Activated CD8-positive, alpha-beta T cell treated with anti-CD3 and anti-CD28 coated beads for 36 hours (primary cell): ENCODE measurements at regions not wholly inside any gene's neighbourhood (a gene's known extent, or its start where the extent isn't known, plus 50 kb on each side); places are given as distances from the start of the nearest gene placed in this dataset.

Source experiments
- ATAC-seq: fragments of 200-7000 bp; cut with Tn5 transposase; one replicate; pipeline ENCODE4 v1.10.0; 2021; ENCODE audit warnings: mild to moderate bottlenecking, moderate library complexity
- CTCF ChIA-PET: fragments of 350-600 bp; sonication (Branson Sonifier 250); formaldehyde crosslinking; loops from one replicate; lab custom pipeline; 2021; ENCODE audit warnings: antibody characterized with exemption; lab: Charles Lee
- POLR2A ChIA-PET: fragments of 350-600 bp; sonication (Branson Sonifier 250); formaldehyde crosslinking; loops from one replicate; lab custom pipeline; 2021; ENCODE audit warnings: antibody characterized with exemption; lab: Charles Lee
- DNase-seq: peaks from one replicate; pipeline ENCODE4 v3.0.0-alpha.2; 2020
- H3K27ac Mint-ChIP-seq: one replicate; pipeline ENCODE4 v1.8.0; 2021; ENCODE audit warnings: mild to moderate bottlenecking, mixed read lengths
- H3K27me3 Mint-ChIP-seq: one replicate; pipeline ENCODE4 v1.8.0; 2021; ENCODE audit warnings: mixed read lengths
- H3K36me3 Mint-ChIP-seq: one replicate; pipeline ENCODE4 v1.8.0; 2021; ENCODE audit warnings: low read depth, mixed read lengths
- H3K4me1 Mint-ChIP-seq: one replicate; pipeline ENCODE4 v1.8.0; 2021; ENCODE audit warnings: low read depth, mixed read lengths
- H3K4me3 Mint-ChIP-seq: one replicate; pipeline ENCODE4 v1.8.0; 2021; ENCODE audit warnings: mild to moderate bottlenecking, moderate library complexity, mixed read lengths
- H3K9me3 Mint-ChIP-seq: one replicate; pipeline ENCODE4 v1.8.0; 2021; ENCODE audit warnings: mixed read lengths
- CTCF ChIP-seq: fragments of 200-600 bp; IDR thresholded peaks from one replicate; pipeline ENCODE4 v1.8.0; 2022; ENCODE audit warnings: antibody characterized with exemption, mild to moderate bottlenecking
- intact Hi-C: fragments of 100-400 bp; cut with micrococcal nuclease; formaldehyde crosslinking; loops from one replicate; pipeline ENCODE4 v1.10.0; 2022

- Mint-ChIP-seq H3K27me3 (peaks cover 4% of the 10 kb centered on the region), H3K9me3 (no peaks in the 10 kb centered on the region), H3K27ac (no peak overlapping the region), H3K36me3 (no peaks in the 10 kb centered on the region), H3K4me1 (no peaks in the 10 kb centered on the region), H3K4me3 (no peak overlapping the region)
- TF ChIP-seq CTCF, result no peak
- CTCF ChIA-PET, result interaction anchor here (1.3 kb wide), 1 partner anchor 154 kb away, joined by 3 read pairs; no protein-coding TSS in a partner anchor
- intact Hi-C loops, result no loop called here
- DNase-seq, result no peak
- ATAC-seq, result no peak
- POLR2A ChIA-PET, result no interaction called here
These were observed 102.9 kb upstream of the FSTL4 start for GRCh38 chr5:133715216-133715615.

- H3K36me3 Mint-ChIP-seq, result no peaks in the 10 kb centered on the region
- CTCF ChIA-PET, result interaction anchor here (1.1 to 1.3 kb wide), 2 partner anchors 14 to 155 kb away, joined by 3 read pairs; no protein-coding TSS in a partner anchor
- peaks cover 4% of the 10 kb centered on the region for H3K27me3 Mint-ChIP-seq
- intact Hi-C loops, result no loop called here
- TF ChIP-seq CTCF, result no peak
- no peak overlapping the region for H3K27ac Mint-ChIP-seq
- ATAC-seq (no peak), DNase-seq (no peak)
- H3K9me3 Mint-ChIP-seq, result no peaks in the 10 kb centered on the region
- H3K4me3 Mint-ChIP-seq, result no peak overlapping the region
- no peaks in the 10 kb centered on the region for H3K4me1 Mint-ChIP-seq
- POLR2A ChIA-PET, result interaction anchor here (1.0 kb wide), 1 partner anchor 25 kb away, joined by 3 read pairs; no protein-coding TSS in a partner anchor
These were observed 102.0 kb upstream of the FSTL4 start for GRCh38 chr5:133714161-133714915.

- intact Hi-C loops, result no loop called here
- TF ChIP-seq CTCF, result no peak
- ChIA-PET POLR2A (interaction anchor here (1.0 kb wide), 1 partner anchor 25 kb away, joined by 3 read pairs; no protein-coding TSS in a partner anchor), CTCF (interaction anchor here (1.1 kb wide), 1 partner anchor 15 kb away, joined by 3 read pairs; no protein-coding TSS in a partner anchor)
- Mint-ChIP-seq H3K27ac (no peak overlapping the region), H3K4me3 (no peak overlapping the region), H3K27me3 (peaks cover 4% of the 10 kb centered on the region), H3K36me3 (no peaks in the 10 kb centered on the region), H3K9me3 (no peaks in the 10 kb centered on the region), H3K4me1 (no peaks in the 10 kb centered on the region)
- no peak for ATAC-seq
- DNase-seq, result no peak
These were observed 101.4 kb upstream of the FSTL4 start for GRCh38 chr5:133713751-133714150.

- Mint-ChIP-seq H3K36me3 (no peaks in the 10 kb centered on the region), H3K27ac (no peak overlapping the region), H3K9me3 (no peaks in the 10 kb centered on the region), H3K4me1 (no peaks in the 10 kb centered on the region), H3K27me3 (peaks cover 4% of the 10 kb centered on the region), H3K4me3 (no peak overlapping the region)
- no peak for ATAC-seq
- no peak for DNase-seq
- intact Hi-C loops, result no loop called here
- POLR2A ChIA-PET, result no interaction called here
- TF ChIP-seq CTCF, result no peak
- CTCF ChIA-PET, result no interaction called here
These were observed 100.9 kb upstream of the FSTL4 start for GRCh38 chr5:133713209-133713608.

- intact Hi-C loops, result no loop called here
- DNase-seq, result no peak
- Mint-ChIP-seq H3K4me3 (no peak overlapping the region), H3K4me1 (no peaks in the 10 kb centered on the region), H3K9me3 (no peaks in the 10 kb centered on the region), H3K27me3 (peaks cover 3% of the 10 kb centered on the region), H3K36me3 (no peaks in the 10 kb centered on the region), H3K27ac (no peak overlapping the region)
- no peak for TF ChIP-seq CTCF
- ATAC-seq, result no peak
- ChIA-PET POLR2A (no interaction called here), CTCF (no interaction called here)
These were observed 100.2 kb upstream of the FSTL4 start for GRCh38 chr5:133712562-133712961.
